Activated CD4-positive, alpha-beta T cell treated with anti-CD3 and anti-CD28 coated beads, Interleukin-2, amount 50 U/mL, for 1 hour (primary cell): ENCODE measurements at regions not wholly inside any gene's neighbourhood (a gene's known extent, or its start where the extent isn't known, plus 50 kb on each side); places are given as distances from the start of the nearest gene placed in this dataset.
"Not testable (repeated sequence)": the region's sequence is repeated elsewhere in the genome, so short reads cannot be mapped to it uniquely, and the experiment has no call there.

Experiments used
- DNase-seq: peaks from one replicate; pipeline ENCODE4 v3.0.0-alpha.2; 2020

DNA sequence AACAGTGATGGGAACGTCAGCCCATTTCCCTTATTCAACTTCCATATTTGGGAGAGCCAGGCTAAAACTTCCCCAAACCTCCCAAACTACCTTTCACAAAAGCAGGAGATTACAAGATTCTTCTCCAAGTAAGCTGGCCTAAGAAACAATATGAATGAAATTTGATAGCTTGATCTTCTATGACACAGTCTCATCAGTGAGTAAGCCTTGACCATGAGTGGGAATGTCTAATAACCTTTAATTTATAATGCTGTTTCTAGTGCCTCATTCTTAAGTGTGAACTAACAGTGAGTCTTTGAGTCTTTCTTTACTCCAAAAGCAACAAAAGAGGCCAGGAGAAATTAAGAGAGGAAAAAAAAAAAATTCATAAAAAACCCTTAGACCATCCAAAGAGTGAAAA lies 1379.9 kb downstream of the EFNA5 start:
- no peak for DNase-seq

DNA sequence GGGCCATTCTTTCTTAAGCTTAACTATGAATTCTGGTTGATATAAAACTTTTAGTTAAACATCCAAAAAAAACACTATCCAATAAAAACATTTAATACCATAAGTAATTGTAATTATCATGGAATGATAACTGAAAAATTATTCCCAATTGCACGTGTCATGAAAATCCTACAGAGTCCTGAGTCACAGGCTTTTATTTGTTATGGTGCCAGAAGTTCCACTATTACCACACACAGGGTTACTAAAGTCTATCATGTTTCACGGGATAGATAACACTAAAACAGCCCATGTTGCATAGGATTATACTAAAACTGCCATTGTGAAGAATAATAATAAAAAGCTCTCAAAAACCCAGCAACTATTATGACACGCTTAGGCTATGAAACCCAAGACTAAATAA lies 1381.8 kb downstream of the EFNA5 start:
- no peak for DNase-seq

DNA sequence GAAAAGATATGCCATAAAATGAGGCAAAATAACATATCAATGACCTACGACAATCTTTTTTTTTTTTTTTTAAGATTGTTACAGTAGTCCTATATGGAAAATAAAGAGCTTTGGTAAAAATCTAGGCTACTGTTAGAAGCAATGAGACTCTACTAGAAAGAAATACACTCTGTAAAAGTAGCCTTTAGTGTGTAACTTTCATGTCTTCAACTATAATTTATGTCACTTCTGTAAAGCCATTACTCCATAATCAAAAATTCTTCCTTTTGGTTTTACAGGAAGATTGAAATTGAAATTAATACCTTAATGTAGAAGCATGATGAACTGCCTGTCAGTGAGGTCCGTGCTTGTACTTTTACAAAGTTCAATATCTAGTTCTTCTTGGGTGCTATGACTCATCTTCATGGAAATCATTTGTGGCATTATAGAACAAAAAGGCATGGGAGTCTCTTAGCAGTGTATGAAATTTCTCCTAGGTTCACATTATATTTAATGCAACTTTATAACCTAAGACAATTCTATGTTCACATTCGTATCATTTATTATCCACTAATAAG lies 1393.1 kb downstream of the EFNA5 start:
- no peak for DNase-seq

DNA sequence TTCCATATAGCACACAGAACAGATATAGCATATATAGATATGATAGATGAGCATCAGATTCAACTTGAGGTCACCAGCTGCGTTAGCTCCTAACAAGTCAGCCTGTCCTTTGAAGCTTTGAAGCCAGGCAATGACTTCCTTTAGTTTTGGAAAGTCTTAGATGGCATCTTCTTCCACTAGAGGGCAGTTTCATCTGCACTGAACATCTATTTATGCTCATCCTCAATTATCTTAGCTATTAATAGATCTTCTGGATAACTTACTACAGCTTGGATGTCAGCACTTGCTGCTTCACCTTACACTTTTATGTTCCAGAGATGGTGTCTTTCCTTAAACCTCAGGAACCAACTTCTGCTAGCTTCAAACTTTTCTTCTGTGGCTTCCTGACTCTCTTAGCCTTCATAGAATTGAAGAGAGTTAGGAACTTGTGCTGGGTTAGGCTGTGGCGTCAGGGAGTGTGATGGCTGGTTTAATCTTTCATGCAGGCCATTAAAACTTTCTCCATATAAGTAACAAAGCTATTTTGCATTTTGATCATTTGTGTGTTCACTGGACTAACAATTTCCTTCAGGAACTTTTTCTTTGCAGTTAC lies 1401.4 kb downstream of the EFNA5 start:
- no peak for DNase-seq

DNA sequence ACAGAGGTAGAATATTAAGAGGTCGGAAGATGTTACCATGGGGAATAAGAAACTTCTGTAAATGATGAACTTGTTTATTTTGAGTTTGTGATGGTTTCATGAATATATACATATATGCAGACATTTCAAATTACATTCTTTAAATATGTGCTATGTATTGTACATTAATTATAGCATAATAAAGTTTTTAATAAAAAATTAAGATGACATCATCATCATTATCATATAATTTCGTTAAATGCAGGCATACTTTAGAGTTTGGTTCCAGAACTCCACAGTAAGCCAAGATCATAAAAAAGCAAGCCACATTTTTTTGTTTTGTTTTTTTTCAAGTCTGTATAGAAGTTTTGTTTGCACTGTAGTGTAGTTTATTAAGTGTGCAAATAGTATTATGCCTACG lies 1403.5 kb downstream of the EFNA5 start:
- DNase-seq = no peak

DNA sequence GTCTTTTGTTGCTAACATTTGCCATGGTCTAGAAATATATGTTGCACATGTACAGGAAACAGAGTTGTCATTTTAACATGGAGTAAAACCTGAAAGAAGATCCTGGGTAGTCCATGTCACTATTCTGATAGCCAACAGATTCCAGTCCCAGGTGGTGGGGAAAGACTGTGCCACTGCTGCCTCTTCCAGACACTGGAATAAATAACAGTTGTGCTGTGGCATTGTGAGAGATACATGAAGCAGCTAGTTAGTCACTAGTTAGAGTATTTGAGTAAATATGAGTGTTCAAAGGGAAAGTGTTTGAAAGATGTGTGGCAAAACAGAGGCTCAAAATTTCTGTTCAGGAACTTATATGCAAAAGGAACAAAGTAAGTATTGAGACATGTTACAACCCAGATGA lies 1408.3 kb downstream of the EFNA5 start:
- no peak for DNase-seq

DNA sequence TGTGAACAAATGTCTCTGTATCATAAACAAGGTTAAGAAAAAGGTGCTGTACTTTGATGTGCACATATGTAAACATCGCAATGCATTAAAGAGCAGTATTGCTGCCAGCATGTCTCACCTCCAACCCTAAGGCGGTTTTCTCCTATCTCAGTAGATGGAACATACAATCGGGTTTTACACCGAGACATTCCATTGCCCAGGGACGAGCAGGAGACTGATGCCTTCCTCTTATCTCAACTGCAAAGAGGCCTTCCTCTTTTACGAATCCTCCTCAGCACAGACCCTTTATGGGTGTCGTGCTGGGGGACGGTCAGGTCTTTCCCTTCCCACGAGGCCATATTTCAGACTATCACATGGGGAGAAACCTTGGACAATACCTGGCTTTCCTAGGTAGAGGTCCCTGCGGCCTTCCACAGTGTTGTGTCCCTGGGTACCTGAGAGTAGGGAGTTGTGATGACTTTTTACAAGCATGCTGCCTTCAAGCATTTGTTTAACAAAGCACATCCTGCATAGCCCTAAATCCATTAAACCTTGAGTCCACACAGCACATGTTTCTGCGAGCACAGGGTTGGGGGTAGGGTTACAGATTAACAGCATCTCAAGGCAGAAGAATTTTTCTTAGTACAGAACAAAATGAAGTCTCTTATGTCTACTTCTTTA lies 1411.2 kb downstream of the EFNA5 start:
- not testable (repeated sequence) for DNase-seq

DNA sequence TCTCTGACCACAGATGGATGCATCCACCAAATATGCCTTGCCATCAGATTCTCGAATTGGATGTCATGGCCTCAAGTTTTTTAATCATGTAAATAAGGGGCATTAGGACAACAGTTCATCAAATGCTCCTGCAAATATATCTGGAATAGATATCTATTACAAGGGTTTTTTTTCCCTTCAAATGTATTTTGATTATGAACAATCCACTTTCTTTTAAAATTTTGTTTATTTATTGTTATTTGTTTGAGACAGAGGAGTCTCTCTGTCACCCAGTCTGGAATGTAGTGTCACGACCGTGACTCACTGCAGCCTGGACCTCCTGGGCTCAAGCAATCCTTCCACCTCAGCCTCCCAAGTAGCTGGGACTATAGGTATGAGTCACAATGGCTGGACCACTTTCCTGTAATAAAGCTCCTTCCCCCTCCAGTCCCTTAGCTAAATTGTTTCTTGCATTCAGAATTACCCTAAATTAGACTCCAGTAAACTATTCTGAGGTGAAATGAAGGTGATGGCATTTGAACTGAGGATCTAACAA lies 1412.1 kb downstream of the EFNA5 start:
- DNase-seq = no peak

DNA sequence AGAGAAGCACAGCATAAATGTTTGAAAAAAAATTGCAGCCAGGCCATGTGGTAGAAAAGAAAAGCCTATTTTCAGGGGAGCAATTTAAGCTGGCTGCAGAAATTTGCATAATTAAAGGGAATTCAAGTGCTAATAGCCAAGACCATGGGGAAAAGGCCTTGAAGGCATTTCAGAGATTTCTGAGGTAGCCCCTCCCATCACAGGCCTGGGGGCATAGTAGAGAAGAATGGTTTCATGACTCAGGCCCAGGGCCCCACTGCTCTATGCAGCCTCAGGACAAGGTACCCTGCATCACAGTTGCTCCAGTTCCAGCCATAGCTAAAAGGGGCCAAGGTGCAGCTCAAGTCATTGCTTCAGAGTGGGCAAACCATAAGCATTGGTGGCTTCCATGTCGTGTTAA lies 1416.0 kb downstream of the EFNA5 start:
- DNase-seq = no peak

DNA sequence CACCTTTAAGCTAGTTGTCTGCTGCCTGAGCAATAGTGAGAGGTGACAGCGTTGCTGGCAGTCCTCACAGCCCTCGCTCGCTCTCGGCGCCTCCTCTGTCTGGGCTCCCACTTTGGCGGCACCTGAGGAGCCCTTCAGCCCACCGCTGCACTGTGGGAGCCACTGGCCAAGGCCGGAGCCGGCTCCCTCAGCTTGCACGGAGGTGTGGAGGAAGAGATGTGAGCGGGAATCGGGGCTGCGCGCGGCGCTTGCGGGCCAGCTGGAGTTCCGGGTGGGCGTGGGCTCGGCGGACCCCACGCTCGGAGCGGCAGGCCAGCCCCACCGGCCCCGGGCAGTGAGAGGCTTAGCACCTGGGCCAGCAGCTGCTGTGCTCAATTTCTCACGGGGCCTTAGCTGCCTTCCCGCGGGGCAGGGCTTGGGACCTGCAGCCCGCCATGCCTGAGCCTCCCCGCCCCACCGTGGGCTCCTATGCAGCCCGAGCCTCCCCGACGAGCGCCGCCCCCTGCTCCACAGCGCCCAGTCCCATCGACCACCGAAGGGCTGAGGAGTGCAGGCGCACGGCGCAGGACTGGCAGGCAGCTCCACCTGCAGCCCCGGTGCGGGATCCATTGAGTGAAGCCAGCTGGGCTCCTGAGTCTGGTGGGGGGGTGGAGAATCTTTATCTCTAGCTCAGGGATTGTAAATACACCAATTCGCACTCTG lies 1424.5 kb downstream of the EFNA5 start:
- DNase-seq = not testable (repeated sequence)

DNA sequence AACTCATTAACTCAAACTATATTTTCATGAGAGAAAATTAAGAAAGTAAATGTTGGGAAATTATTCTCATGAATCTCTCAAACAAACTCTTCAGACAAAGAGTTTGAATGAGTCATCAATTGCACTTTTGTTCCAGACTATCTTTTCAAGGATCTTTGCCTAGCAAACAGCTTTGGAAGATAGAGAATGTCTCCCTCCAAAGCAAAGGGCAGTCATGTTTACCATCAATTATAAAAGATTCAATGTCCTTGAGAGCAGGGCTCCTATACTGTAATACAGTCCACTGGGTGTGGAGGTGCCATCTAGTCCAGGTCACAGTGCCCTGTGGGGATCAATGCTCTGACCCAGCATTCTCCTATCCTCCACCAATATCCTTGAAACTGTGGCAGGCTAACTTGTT lies 1429.3 kb downstream of the EFNA5 start:
- no peak for DNase-seq

DNA sequence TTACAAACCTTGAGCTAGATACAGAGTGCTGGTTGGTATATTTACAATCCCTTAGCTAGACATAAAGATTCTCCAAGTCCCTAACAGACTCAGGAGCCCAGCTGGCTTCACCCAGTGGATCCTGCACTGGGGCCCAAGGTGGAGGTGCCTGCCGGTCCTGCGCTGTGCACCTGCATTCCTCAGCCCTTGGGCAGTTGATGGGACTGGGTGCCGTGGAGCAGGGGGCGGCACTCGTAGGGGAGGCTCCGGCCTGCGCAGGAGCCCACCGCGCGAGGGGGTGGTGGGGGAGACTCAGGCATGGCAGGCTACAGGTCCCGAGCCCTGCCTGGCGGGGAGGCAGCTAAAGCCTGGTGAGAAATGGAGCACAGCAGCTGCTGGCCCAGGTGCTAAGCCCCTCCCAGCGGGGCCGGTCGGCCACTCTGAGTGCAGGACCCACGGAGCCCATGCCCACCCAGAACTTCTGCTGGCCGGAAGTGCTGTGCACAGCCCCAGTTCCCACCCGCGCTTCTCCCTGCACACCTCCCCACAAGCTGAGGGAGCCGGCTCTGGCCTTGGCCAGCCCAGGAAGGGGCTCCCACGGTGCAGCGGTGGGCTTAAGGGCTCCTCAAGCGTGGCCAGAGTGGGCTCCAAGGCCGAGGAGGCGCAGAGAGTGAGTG lies 1464.7 kb downstream of the EFNA5 start:
- DNase-seq = no peak

DNA sequence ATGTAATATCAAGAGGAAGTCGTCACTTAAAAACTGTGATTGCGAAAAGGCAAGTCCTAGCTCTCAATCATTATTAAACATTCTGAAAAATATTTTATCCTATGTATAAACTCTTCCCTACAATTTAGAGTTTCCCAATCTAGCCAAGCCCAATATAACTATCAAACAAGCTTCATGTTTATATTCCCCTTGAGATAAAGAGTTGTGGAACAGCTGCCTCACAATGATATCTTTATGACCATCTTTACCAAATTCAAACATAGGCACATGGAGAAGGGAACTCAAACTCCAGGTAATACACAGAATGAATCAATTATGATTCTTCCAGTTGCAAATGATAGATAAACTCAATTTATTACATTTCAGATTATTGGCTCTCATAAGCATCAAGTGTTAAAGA lies 1468.7 kb downstream of the EFNA5 start:
- DNase-seq = no peak

DNA sequence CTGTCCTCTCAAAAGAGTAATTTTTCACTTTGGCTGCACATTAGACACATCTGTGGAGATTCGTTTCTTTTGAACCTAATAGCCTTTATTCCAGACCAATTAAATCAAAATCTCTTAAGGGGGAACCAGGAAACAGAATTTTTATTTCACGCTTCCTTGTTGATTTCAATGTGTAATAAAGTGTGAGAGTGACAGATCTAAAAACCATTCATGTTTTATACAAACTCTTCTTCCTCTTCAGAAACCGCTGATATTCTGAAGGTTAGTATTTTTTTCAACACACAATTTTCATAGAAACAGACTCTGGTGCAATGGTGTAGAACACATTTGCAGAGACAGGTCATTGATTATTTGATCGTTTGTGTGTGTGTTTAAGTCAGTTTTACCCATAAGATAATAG lies 1469.8 kb downstream of the EFNA5 start:
- DNase-seq = no peak

DNA sequence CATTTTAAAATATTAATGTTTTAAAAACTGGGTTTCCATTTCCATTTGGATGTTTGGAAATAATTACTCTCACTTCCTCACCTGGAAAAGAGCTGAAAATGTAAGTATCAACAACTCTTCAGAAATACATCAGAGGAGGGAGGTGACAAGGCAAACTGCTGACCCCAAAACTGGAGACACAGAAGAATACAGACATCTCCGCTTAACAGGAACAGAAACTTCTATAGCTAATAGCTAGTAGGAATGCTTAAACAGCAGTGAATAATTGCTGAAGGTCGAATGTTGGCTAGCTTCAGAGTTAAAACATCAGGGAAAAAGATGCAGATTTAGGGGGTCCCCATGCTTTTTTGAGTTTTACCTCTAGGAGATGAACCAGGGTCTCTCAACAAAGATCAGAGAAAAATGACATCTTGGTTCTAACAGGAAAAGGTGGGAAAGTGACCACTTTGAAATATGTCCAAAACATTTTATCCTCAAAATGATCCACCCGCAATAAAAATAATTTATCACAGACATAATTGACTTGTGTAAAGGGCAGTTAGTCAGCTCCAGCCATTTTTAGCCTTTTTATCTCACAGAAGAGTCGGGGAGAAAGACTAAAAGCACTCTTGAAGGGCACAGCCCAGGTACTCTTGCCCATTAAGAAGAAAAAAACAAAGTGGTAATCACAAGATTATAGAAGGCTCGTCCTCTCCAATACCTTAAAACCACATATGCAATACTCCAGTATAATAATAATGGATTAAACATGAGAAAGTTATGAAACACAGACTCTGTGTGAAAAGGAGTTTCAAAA lies 1474.9 kb downstream of the EFNA5 start:
- DNase-seq = no peak

DNA sequence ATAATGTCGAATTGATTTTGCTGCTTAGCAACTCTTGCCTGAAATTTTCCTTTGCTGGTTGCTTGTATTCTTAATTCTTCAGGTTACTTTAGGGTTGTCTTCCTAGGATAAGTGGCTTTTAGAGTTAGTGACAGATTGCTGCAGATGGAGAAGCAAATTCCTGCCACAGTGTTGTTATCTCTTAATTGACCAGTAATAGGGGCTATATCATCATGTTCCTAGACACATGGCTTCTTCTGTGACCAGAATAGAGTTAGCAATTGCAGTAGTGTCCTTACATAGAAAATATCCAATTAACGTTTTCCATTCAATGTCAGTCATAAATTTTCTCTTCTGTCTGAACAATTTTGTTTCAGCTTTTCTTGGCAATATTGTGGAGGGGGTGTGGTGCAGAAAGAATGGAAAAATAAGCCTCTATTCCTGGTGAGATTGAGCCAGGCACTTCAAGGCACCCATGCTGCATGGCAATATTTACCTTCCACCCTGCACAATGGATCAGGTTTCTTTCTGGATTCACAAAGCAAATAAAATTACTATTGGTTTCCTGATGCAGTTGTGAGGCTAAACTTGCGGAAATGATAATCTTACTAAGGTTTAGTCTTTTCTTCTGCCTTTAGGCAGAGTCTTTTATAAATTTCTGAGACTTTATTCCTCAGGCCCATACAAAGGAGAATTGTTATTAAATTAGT lies 1481.5 kb downstream of the EFNA5 start:
- DNase-seq = no peak

DNA sequence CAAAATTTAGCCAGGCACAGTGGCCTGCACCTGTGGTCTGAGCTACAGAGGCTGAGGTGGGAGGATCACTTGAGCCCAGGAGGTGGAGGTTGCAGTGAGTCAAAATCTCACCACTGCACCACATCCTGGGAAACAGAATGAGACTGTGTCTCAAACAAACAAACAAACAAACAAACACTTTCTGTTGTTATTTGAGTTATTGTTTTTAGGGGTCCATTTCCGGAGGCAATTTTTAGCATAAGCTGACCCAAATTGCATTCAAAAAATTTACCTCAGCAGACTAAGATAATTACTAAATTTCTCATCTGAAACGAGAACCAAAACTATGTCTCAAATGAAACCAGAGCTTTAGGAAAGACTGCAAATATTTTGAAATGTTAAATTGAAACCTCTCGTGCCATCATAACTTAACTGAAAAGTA lies 1485.1 kb downstream of the EFNA5 start:
- no peak for DNase-seq

DNA sequence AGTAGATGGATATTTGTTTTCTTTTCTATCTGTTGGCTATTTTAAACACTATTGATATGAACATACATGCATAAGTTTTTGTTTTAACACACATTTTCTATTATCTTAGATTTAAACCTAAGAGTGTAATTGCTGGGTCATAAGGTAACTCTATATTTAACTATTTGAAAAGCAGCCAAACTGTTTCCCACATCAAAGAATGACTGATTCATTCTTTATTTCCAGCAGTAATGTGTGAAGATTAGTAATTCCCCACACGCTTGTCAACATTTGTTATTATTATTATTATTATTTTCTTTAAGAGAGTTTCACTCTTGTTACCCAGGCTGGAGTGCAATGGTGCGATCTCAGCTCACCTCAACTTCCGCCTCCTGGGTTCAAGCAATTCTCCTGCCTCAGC lies 1495.8 kb downstream of the EFNA5 start:
- no peak for DNase-seq

DNA sequence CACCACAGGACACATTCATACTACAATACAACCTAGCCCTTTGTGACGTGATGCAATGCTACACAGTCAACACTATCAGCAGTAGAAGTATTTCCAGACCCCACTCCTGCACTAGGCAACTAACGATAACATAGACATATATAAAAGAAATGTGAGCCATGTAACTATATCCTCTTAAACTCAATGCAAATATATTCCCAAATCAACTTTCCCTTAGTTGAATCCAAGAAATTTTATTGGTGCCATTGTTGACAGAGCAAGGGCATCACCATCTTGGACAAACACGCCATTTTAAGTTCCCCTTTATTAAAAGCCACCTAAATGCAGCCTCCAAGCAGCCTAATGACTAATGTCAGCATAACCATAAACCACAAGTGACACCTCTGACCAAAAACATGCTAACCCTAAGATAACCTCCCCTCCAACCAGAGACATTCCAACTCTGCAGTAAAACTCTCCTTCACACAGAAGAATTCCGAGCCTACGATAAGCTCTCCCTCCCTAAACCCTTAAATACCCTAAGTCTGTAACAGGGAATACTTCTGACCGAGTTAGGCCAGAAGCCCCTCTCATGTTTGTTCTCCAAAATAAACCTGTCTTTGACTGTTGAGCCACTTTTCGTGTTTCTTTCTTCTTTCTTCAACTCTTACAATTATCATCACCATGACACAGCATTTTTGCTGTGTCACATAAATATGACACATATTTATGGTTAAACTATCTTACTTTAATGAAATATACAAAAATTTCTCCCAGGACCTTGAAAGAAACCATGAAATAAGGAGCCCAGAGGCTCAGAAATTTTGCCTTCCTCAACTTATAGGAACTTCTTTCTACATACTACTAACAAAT lies 1497.8 kb downstream of the EFNA5 start:
- no peak for DNase-seq

DNA sequence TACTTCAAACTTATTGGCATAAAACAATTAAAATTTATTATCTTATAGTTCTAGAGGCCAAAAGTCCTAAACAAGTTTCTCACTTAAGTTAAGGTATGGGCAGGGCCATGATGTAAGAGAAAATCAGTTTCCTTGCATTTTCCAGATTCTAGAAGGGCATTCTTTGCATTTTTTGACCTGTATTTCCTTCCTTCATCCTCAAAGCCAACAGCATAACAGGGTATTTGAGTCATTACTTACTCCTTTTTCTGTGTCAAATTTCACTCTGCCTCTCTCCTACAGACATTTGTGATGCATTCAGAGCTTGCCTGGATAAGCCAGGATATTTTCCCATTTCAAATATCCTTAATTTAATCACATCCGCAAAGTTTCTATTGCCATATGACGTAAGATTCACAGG lies 1499.0 kb downstream of the EFNA5 start:
- DNase-seq = no peak

DNA sequence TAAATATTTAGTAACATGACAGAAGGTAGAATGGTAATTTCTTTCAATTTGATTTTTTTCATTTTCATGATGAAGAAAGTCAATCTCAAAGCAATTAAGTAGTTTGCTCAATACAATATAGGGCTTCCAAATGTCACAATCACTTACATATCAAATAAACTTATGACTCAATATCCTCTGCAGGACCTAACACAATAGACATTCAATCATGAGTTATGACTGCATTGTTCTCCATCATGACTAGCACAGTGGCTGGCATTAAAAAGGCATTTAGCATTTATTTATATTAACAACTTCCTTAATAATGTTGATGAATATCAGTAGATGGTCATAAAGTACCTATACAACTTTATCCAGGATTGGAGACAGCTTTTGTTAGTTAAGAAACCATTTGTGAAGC lies 1499.6 kb downstream of the EFNA5 start:
- no peak for DNase-seq
